C4-2B (cell line): ENCODE measurements at regions not wholly inside any gene's neighbourhood (a gene's known extent, or its start where the extent isn't known, plus 50 kb on each side); places are given as distances from the start of the nearest gene placed in this dataset.

Experiments used
- ZFX ChIP-seq: fragments of 450-650 bp; IDR thresholded peaks from 2 replicates; pipeline ENCODE4 v1.6.1; 2017
- TF ChIP-seq, protein P1 (sequence below): fragments of 450-650 bp; conservative IDR thresholded peaks from 2 replicates; pipeline ENCODE4 v1.5.1; 2017; ENCODE audit warnings: mild to moderate bottlenecking

DNA sequence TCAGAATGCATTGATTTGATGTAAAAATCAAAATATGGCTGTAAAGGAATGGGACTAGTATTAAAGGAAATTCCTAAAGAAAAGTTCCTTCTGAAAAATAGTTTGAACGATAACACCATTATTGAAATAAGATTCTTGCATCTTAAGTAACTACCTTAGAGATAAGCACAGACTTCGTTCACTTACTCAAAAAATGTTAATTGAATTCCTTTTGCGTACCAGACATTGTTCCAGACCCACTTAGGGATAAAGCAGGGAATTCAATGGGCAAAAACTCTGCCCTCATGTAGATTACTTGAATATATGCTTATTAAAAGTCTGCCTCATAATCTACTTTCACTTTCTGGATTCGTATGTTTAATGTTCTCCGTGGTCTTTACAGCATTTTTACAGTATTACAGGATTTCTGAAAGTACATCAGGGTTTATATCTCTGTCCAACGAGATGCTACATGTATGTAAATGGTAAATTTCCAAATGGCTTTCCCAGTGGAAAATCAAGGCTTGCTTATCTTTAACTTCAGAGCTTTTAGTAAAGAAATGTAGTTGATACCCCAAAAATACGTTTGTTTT, 213.7 kb downstream of the GXYLT1 start:
- TF ChIP-seq, protein P1, sequence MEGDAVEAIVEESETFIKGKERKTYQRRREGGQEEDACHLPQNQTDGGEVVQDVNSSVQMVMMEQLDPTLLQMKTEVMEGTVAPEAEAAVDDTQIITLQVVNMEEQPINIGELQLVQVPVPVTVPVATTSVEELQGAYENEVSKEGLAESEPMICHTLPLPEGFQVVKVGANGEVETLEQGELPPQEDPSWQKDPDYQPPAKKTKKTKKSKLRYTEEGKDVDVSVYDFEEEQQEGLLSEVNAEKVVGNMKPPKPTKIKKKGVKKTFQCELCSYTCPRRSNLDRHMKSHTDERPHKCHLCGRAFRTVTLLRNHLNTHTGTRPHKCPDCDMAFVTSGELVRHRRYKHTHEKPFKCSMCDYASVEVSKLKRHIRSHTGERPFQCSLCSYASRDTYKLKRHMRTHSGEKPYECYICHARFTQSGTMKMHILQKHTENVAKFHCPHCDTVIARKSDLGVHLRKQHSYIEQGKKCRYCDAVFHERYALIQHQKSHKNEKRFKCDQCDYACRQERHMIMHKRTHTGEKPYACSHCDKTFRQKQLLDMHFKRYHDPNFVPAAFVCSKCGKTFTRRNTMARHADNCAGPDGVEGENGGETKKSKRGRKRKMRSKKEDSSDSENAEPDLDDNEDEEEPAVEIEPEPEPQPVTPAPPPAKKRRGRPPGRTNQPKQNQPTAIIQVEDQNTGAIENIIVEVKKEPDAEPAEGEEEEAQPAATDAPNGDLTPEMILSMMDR = no peak
- TF ChIP-seq ZFX = no peak
